ENCODE measurements at regions not wholly inside any gene's neighbourhood (a gene's known extent, or its start where the extent isn't known, plus 50 kb on each side); places are given as distances from the start of the nearest gene placed in this dataset.

GRCh38 chr2:204480676-204481075 lies 64.6 kb upstream of the PARD3B start:
- Mint-ChIP-seq H3K36me3 (ENCODE audit: low read depth) (no peaks in the 10 kb centered on the region), H3K9me3 (no peaks in the 10 kb centered on the region), H3K27me3 (ENCODE audit: low read depth) (no peaks in the 10 kb centered on the region), H3K27ac (no peak overlapping the region), H3K4me3 (no peak overlapping the region), H3K4me1 (ENCODE audit: low read depth) (no peaks in the 10 kb centered on the region)

DNA sequence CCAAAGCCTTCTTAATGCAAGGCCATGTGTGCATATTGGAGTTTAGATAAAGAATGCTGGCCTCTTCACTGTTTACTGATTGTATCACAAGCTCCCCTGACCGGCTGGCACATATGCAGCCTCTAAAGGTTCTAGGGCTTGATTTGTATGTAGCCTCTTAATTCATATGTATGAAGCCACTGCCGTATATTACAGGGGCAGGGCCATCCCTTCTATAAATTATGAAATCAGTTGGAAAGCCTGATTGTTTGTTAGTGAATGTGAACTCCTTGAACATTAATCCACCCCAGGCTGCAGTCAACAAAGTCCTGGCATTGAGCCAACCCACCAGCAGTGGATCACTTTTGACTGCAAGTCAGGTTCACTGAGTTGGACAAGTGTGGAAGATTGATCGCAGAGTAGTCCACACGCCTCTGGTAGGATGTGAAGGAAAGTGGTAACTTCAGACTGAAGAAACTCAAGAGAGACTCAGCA lies 61.6 kb upstream of the PARD3B start:
- Mint-ChIP-seq H3K27ac (no peak overlapping the region), H3K36me3 (ENCODE audit: low read depth) (no peaks in the 10 kb centered on the region), H3K4me3 (no peak overlapping the region), H3K9me3 (no peaks in the 10 kb centered on the region), H3K4me1 (ENCODE audit: low read depth) (no peaks in the 10 kb centered on the region), H3K27me3 (ENCODE audit: low read depth) (no peaks in the 10 kb centered on the region)

GRCh38 chr2:204486321-204486720 lies 59.0 kb upstream of the PARD3B start:
- no peak overlapping the region for H3K4me3 Mint-ChIP-seq
- H3K36me3 Mint-ChIP-seq (ENCODE audit: low read depth) = no peaks in the 10 kb centered on the region
- no peaks in the 10 kb centered on the region for H3K4me1 Mint-ChIP-seq (ENCODE audit: low read depth)
- H3K27me3 Mint-ChIP-seq (ENCODE audit: low read depth) = peaks cover 4% of the 10 kb centered on the region
- no peak overlapping the region for H3K27ac Mint-ChIP-seq
- no peaks in the 10 kb centered on the region for H3K9me3 Mint-ChIP-seq

GRCh38 chr2:204486805-204487204 lies 58.5 kb upstream of the PARD3B start:
- H3K27me3 Mint-ChIP-seq (ENCODE audit: low read depth) = peaks cover 4% of the 10 kb centered on the region
- H3K27ac Mint-ChIP-seq = no peak overlapping the region
- H3K4me3 Mint-ChIP-seq = no peak overlapping the region
- no peaks in the 10 kb centered on the region for H3K4me1 Mint-ChIP-seq (ENCODE audit: low read depth)
- no peaks in the 10 kb centered on the region for H3K36me3 Mint-ChIP-seq (ENCODE audit: low read depth)
- no peaks in the 10 kb centered on the region for H3K9me3 Mint-ChIP-seq

DNA sequence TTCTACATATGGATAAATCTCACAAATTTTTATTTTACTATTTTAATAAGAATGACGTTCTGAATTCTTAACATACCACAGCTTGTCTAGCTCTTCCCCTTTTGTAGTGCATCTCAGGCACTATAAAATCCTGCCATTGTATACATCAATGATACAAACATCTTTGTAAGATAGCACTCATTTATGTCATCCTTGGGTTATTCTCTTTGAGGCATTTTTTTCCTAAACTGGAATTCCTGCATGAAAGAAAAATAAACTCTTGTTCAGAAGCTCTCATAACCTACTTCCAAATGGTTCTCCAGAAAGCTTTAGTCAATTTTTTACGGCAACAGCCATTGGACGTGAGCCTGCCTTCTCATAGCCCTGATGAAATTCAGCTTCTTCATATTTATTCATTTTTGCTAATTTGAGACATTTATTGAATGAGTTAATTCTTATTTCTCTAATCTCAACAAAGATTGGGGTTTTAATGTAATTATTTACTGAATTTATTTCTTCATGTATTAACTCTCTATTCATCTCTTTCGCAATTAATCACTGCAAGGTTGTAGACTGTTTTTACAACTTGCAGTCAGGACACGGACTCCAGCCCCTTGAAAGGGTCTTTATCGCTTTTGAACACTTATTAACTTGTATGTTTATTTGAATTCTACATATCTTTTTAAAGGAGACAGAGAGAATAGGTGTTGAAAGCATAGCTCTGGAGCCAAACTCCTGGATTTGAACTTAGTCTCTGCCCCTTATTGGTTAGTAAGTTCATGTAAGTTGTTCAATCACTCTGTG lies 57.6 kb upstream of the PARD3B start:
- no peaks in the 10 kb centered on the region for H3K4me1 Mint-ChIP-seq (ENCODE audit: low read depth)

GRCh38 chr2:204491528-204491927 lies 53.7 kb upstream of the PARD3B start:
- H3K9me3 Mint-ChIP-seq = no peaks in the 10 kb centered on the region
- no peak overlapping the region for H3K4me3 Mint-ChIP-seq
- no peaks in the 10 kb centered on the region for H3K4me1 Mint-ChIP-seq (ENCODE audit: low read depth)
- H3K36me3 Mint-ChIP-seq (ENCODE audit: low read depth) = no peaks in the 10 kb centered on the region
- peaks cover 8% of the 10 kb centered on the region for H3K27me3 Mint-ChIP-seq (ENCODE audit: low read depth)
- no peak overlapping the region for H3K27ac Mint-ChIP-seq

More for the DNA sequence above, 57.6 kb upstream of the PARD3B start:
- H3K9me3 Mint-ChIP-seq = no peaks in the 10 kb centered on the region
- no peaks in the 10 kb centered on the region for H3K36me3 Mint-ChIP-seq (ENCODE audit: low read depth)
- H3K4me3 Mint-ChIP-seq = no peak overlapping the region
- H3K27me3 Mint-ChIP-seq (ENCODE audit: low read depth) = peaks cover 4% of the 10 kb centered on the region
- H3K27ac Mint-ChIP-seq = no peak overlapping the region

GRCh38 chr2:204492417-204492816 lies 52.9 kb upstream of the PARD3B start:
- no peak overlapping the region for H3K27ac Mint-ChIP-seq
- H3K9me3 Mint-ChIP-seq = no peaks in the 10 kb centered on the region
- peaks cover 8% of the 10 kb centered on the region for H3K27me3 Mint-ChIP-seq (ENCODE audit: low read depth)
- H3K4me3 Mint-ChIP-seq = no peak overlapping the region
- H3K4me1 Mint-ChIP-seq (ENCODE audit: low read depth) = no peaks in the 10 kb centered on the region
- no peaks in the 10 kb centered on the region for H3K36me3 Mint-ChIP-seq (ENCODE audit: low read depth)

DNA sequence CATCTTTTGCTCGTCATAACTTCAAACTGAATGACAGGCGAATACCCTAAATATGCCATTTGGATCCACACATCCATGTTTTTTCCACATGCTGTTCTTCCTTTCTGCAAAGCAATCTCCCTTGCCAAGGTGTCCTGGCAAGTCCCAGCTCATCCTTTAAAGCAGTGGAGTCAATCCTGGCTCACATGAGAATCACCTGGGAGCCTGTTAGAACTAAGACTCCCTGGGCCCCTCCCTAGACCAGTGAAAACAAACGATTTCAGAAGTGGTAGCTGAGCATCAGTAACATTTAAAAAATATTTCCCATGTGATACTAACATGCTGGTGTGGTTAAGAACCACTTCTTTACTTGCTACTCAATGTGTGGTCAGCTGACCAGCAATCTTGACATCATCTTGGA lies 50.6 kb upstream of the PARD3B start:
- H3K36me3 Mint-ChIP-seq (ENCODE audit: low read depth) = no peaks in the 10 kb centered on the region
- no peak overlapping the region for H3K27ac Mint-ChIP-seq
- H3K9me3 Mint-ChIP-seq = no peaks in the 10 kb centered on the region
- H3K4me3 Mint-ChIP-seq = no peak overlapping the region
- H3K4me1 Mint-ChIP-seq (ENCODE audit: low read depth) = no peaks in the 10 kb centered on the region
- H3K27me3 Mint-ChIP-seq (ENCODE audit: low read depth) = peaks cover 11% of the 10 kb centered on the region

DNA sequence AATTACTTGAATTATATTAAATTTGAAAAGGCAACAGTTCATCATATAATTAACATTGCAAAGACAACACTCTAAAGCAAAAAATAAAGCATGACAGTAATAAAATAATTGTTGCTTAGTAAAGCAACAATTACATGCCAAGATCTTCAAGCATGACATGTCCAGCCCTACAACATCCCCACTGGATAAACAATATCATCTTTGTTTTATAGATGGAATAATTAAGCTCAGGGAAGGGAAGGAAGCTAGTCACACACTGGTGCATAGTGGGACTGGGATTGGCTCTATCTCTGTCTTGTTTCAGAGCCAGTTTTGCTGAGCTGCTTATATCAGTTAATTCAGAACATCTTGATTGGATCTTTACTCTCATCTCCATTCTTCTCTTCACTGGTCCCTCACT lies 49.9 kb upstream of the PARD3B start:
- Mint-ChIP-seq H3K4me3 (no peak overlapping the region), H3K9me3 (no peaks in the 10 kb centered on the region), H3K4me1 (ENCODE audit: low read depth) (no peaks in the 10 kb centered on the region), H3K27ac (no peak overlapping the region), H3K36me3 (ENCODE audit: low read depth) (no peaks in the 10 kb centered on the region), H3K27me3 (ENCODE audit: low read depth) (peaks cover 7% of the 10 kb centered on the region)

Data from T-helper 1 cell treated with Interleukin-12 subunit alpha and Interleukin-12 subunit beta and Interleukin-4 antibody, amounts not matched to agents 30 μg/mL and 1 μg/mL, for 36 hours (primary cell).